HAP-1 (cell line): ENCODE measurements at regions not wholly inside any gene's neighbourhood (a gene's known extent, or its start where the extent isn't known, plus 50 kb on each side); places are given as distances from the start of the nearest gene placed in this dataset.

Experiments
- DNase-seq, 2 experiments: peaks; one replicate each; pipeline ENCODE4 v3.0.0-alpha.2; 2016 to 2020; ENCODE audit warnings: low spot score in 2 of 2
- H3K27me3 ChIP-seq: fragments of 250-450 bp; sonication (Bioruptor Pico); 2 replicates; pipeline ENCODE4 v1.5.1; 2020; ENCODE audit warnings: low read depth, mild to moderate bottlenecking, moderate library complexity
- H3K36me3 ChIP-seq: fragments of 250-450 bp; sonication (Bioruptor Pico); replicated peaks from 2 replicates; pipeline ENCODE4 v1.5.1; 2020; ENCODE audit warnings: mild to moderate bottlenecking
- H3K4me1 ChIP-seq: fragments of 250-450 bp; sonication (Bioruptor Pico); 2 replicates; pipeline ENCODE4 v1.5.1; 2020; ENCODE audit warnings: mild to moderate bottlenecking
- H3K4me3 ChIP-seq: fragments of 250-450 bp; sonication (Bioruptor Pico); 2 replicates; pipeline ENCODE4 v1.5.1; 2020; ENCODE audit warnings: mild to moderate bottlenecking, moderate library complexity
- H3K9me3 ChIP-seq: fragments of 250-450 bp; sonication (Bioruptor Pico); 2 replicates; pipeline ENCODE4 v1.5.1; 2020; ENCODE audit warnings: mild to moderate bottlenecking, moderate library complexity
- in situ Hi-C: fragments of 300-500 bp; cut with MboI; formaldehyde crosslinking; loops from 3 replicates; pipeline ENCODE4 v1.14.3; 2020; ENCODE audit warnings: low sequenced_read_pairs, inconsistent platforms, mixed read lengths

DNA sequence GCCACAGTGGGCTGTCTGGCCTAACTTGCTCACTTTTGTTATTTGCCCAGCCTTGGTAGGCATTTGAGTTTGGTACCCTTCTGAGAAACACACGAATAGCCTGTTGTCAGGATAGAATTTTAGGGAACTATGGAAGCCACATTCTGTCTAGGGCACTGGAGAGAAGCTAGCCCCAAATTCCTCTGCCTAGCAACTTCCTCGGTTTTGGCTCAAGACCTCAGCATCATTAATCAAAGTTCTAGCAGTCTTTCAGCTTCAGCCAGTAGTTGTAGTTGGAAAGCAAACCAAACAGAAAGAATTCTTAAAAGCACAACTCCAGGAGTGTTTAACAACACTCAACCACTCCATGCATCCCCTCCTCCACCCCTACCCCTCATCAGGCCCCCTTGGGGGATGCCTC lies 572.1 kb upstream of the PSMD7 start:
- in situ Hi-C loops, result no loop called here
- Histone ChIP-seq H3K27me3 (no peaks in the 10 kb centered on the region), H3K4me1 (no peaks in the 10 kb centered on the region), H3K36me3 (no peaks in the 10 kb centered on the region), H3K4me3 (no peak overlapping the region), H3K9me3 (no peaks in the 10 kb centered on the region)
- DNase-seq, result no peak

DNA sequence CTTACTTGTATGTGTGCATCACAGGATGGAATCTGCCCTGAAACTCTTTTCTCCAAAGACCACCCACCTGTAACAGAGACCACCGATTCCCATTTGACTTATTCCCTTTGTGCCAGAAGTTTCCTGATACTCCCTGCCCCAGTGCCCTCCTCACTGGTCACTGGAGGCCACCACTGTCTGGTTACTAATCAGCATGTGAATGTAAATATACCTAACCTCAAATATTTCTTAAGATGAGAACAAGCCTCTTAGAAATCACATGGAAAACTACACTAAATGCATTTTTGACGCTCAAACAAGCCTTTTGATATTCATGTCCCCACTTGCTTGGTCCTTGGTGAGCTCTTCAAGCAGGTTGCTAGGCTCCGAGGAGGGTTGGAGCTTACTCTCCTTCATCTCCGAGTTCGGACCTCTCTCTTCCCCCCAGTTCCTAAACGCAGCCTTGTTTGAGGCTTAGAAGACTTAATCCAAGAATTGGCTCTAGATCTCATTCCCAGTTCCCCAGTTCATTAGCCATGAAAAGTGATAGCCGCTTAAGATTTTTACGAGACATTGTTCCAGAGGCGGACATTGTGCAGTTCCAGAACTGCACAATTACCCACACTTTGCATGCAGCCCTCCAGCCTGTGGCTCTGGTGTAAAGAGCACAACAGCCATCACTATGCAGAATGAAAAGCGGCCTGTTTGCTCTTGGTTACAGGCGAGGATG lies 579.2 kb upstream of the PSMD7 start:
- Histone ChIP-seq H3K4me3 (no peak overlapping the region), H3K9me3 (no peaks in the 10 kb centered on the region), H3K36me3 (no peaks in the 10 kb centered on the region), H3K27me3 (no peaks in the 10 kb centered on the region; the same call in 1 of the 2 replicates), H3K4me1 (peaks cover 8% of the 10 kb centered on the region; the same call in 1 of the 2 replicates)
- peak; percentile 39 to 59 for DNase-seq
- in situ Hi-C loops, result no loop called here

DNA sequence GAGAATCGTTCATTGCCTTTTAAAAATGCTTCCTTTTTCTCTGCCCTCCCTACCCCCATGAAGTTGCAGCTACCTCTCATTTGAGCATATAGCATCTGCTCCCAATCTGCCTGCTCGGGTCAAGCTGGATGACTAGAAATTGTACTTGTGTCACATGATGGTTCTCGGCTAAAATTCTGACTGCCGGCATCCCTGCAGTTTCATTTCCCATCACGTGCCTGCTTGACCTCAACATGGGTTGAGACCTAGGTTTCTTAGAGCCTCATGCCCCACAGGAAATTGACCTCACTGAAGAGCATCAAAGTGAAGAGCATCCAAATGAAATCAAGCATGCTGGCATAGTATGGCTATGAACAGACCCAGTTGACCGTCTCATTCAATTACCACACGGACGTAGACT lies 581.6 kb upstream of the PSMD7 start:
- no peaks in the 10 kb centered on the region for H3K9me3 ChIP-seq
- H3K36me3 ChIP-seq, result no peaks in the 10 kb centered on the region
- no peak for DNase-seq
- in situ Hi-C loops, result no loop called here
- no peak overlapping the region for H3K4me3 ChIP-seq
- no peaks in the 10 kb centered on the region; the same call in 1 of the 2 replicates for H3K27me3 ChIP-seq
- peaks cover 8% of the 10 kb centered on the region; the same call in 1 of the 2 replicates for H3K4me1 ChIP-seq

DNA sequence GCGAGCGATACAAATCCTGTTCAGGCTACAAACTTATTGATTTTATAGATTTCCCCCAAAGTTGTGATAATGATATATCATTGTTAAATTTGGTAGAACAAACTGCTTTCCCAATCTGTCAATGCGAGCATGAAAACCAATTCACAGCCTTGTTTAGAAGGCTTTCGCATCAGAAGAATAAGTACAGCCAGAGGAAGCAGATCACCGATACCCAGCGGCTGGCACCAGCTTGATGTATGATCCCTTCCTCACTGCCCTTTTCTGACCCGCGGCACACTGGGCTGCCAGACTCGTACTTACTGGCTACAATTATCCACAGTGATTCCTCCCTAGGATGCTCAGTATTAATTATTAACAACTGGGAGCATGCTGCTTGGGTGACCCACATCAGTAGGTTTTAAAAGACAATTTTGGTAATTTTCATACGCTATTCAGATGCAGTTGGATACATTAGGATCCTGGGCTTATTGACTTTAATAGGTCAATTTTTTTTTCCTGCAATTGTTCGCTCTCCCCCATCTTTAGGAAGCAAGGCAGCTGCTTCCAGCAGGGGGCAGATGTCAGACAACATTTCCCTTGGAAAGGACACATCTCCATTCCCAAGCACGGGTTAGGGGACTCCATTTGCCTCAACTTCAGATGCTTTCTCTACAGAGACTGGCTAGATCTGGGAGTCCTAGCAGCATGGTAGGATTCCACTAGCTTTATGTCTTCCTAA lies 582.7 kb upstream of the PSMD7 start:
- Histone ChIP-seq H3K36me3 (no peaks in the 10 kb centered on the region), H3K27me3 (no peaks in the 10 kb centered on the region; the same call in 1 of the 2 replicates), H3K4me3 (no peak overlapping the region), H3K9me3 (no peaks in the 10 kb centered on the region), H3K4me1 (peaks cover 8% of the 10 kb centered on the region; the same call in 1 of the 2 replicates)
- in situ Hi-C loops, result no loop called here
- peak; percentile 20 to 79 for DNase-seq

DNA sequence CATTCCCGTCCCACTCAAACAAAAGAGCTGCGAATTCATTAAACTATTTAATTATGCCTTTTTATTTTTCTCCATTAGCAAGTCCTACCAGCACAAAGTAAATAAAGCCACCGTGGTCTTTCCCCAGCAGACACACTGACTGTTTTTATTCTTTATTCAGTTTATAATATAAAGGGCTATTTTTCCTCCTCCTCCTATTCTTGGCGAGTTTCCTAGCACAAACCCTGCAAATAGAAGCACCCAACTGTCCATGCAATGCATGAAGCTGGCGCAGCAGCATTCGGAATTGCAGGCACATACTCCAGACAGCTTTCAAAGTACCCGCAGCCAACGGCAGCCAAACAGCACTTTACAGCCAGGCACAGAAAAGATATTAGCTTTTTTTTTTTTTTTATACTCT lies 583.4 kb upstream of the PSMD7 start:
- no peak overlapping the region for H3K4me3 ChIP-seq
- no peak for DNase-seq
- H3K36me3 ChIP-seq, result no peaks in the 10 kb centered on the region
- peaks cover 8% of the 10 kb centered on the region; the same call in 1 of the 2 replicates for H3K4me1 ChIP-seq
- H3K9me3 ChIP-seq, result no peaks in the 10 kb centered on the region
- H3K27me3 ChIP-seq, result no peaks in the 10 kb centered on the region; the same call in 1 of the 2 replicates
- in situ Hi-C loops, result no loop called here

DNA sequence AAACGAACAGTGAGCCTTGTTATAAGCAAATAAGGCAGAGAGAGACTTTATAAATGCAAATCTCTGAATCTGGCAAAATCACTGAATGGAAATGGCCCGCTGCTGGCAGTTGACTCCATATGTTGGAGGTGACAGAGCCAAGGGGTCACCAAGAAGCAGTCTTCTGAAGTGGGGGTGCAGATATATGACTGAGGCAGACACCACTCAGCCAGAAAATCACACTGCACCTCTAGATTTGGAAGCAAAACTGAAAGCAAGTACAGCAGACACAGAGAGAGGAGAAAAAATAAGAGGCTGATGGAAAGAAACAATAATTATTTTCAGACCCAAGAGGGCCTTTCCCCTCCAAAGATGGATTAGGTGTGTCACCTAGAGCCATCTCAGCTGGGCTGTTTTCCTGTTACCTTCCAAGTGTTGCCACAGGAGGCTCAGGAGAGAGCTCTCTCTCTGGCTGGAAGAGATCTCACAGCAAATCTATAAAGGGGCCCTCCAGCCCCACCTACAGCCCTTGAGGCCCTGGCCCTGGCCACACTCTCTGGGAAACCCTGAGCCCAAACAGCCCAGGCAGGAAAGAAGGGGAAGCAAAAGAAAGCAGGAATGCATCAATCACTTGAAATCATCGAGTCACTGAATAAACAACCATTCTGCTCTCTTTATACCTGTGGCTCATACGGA lies 585.1 kb upstream of the PSMD7 start:
- H3K9me3 ChIP-seq, result no peaks in the 10 kb centered on the region
- H3K36me3 ChIP-seq, result no peaks in the 10 kb centered on the region
- H3K27me3 ChIP-seq, result no peaks in the 10 kb centered on the region; the same call in 1 of the 2 replicates
- DNase-seq, result no peak
- no peak overlapping the region for H3K4me3 ChIP-seq
- H3K4me1 ChIP-seq, result no peaks in the 10 kb centered on the region
- in situ Hi-C loops, result no loop called here

DNA sequence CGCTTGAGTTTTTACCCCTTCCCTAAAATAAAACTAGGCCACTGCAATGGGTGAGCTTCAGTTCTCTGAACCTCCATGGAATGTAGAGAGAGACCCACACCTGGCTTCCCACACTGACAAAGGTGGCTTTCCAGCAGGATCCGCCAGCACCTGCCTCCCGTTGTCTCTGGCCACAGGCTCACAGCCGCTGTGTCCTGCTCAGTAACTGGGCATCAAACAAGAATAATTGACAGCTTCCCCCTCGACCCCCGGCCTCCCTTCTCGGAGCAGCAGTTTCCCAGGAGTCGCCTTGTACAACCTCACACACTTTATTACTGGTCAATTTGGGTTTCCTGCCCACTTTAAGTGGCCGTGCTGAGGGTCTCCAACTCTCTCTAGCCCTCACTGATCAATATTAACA lies 586.1 kb upstream of the PSMD7 start:
- H3K27me3 ChIP-seq, result no peaks in the 10 kb centered on the region
- DNase-seq, result no peak
- in situ Hi-C loops, result no loop called here

DNA sequence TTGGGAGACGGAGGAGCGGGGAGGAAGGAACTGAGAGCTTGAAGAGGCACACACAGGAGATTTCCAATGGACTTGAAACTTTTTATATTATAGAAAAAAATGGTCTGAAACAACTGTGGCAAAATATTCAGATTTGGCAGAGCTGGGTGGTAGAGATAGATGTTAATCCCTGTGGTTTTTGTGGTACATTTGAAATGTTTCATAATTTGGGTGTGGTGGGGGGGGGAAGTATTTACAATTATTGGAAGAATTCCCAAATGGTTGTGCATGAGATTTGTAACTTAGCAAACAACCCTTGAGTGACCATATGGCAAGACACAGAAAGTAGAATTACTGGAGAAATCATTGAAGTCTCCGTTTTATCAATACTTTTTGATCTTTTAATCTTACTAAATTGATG lies 588.8 kb upstream of the PSMD7 start:
- no peaks in the 10 kb centered on the region for H3K4me1 ChIP-seq
- H3K9me3 ChIP-seq, result no peaks in the 10 kb centered on the region
- DNase-seq, result no peak
- in situ Hi-C loops, result no loop called here
- H3K4me3 ChIP-seq, result no peak overlapping the region
- H3K36me3 ChIP-seq, result no peaks in the 10 kb centered on the region
- H3K27me3 ChIP-seq, result no peaks in the 10 kb centered on the region

More for the DNA sequence above, 586.1 kb upstream of the PSMD7 start:
- no peaks in the 10 kb centered on the region for H3K9me3 ChIP-seq
- no peak overlapping the region for H3K4me3 ChIP-seq
- no peaks in the 10 kb centered on the region for H3K36me3 ChIP-seq
- no peaks in the 10 kb centered on the region for H3K4me1 ChIP-seq

DNA sequence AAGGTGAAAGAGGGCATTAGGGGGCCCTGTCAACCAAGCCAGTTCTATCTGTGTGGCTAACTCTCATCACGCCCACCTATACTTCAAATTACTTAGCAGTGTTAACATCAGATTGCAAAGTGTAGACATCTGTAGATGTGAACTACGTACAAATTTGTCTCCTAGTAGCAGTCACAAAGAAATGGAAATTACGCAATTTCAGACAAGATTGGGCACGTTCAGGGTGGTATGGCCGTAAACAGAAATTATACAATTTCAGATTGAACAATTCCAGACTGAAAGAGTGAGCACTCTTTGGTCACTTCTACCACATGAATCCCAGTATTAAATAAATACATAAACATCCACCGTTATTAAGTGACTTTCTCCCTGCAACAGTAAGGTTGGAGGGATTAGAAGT lies 592.7 kb upstream of the PSMD7 start:
- H3K4me3 ChIP-seq, result no peak overlapping the region
- in situ Hi-C loops, result no loop called here
- DNase-seq, result no peak
- H3K36me3 ChIP-seq, result no peaks in the 10 kb centered on the region
- H3K9me3 ChIP-seq, result no peaks in the 10 kb centered on the region
- no peaks in the 10 kb centered on the region for H3K4me1 ChIP-seq
- no peaks in the 10 kb centered on the region for H3K27me3 ChIP-seq

DNA sequence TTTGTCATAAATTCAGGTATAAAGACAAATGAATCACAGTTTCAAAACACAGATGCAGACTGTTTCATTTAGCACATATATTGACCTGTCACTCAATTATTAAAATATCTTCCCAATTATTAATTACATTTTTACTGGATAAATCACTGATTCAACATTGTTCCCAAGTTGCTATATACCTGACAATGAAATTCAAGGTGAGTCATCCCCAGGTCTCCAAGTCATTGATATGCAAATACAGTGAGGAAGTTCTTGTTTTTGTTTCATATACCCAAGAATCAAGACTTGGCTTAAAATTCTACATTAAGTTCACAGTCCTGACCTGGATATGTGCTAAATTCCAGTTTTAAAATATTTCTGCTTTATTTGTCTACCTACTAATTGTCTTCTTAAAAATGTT lies 599.3 kb upstream of the PSMD7 start:
- in situ Hi-C loops, result no loop called here
- H3K4me1 ChIP-seq, result no peaks in the 10 kb centered on the region
- no peak for DNase-seq

DNA sequence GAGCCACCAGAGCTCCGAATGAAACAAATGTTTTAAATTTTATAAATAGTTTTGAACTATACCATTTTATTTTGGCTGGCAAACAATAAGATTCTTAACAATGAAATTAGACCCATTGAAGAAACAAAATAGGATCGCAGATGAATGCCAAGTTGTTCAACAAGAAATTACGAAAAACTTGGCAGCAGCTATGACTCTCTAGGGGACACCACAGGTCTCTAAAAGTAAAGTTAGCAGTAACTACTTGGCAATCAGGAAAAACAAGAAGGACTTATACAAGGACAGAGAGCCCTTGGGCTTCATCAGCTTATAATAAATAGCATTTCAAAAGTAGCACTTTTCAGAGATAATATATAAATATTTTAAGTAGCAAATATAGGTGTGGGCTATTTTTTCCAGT lies 603.8 kb upstream of the PSMD7 start:
- Histone ChIP-seq H3K36me3 (no peaks in the 10 kb centered on the region), H3K27me3 (no peaks in the 10 kb centered on the region), H3K4me3 (no peak overlapping the region), H3K4me1 (no peaks in the 10 kb centered on the region), H3K9me3 (no peaks in the 10 kb centered on the region)
- DNase-seq, result no peak
- in situ Hi-C loops, result no loop called here

More for the DNA sequence above, 599.3 kb upstream of the PSMD7 start:
- H3K4me3 ChIP-seq, result no peak overlapping the region
- H3K36me3 ChIP-seq, result no peaks in the 10 kb centered on the region
- H3K9me3 ChIP-seq, result no peaks in the 10 kb centered on the region
- no peaks in the 10 kb centered on the region for H3K27me3 ChIP-seq

DNA sequence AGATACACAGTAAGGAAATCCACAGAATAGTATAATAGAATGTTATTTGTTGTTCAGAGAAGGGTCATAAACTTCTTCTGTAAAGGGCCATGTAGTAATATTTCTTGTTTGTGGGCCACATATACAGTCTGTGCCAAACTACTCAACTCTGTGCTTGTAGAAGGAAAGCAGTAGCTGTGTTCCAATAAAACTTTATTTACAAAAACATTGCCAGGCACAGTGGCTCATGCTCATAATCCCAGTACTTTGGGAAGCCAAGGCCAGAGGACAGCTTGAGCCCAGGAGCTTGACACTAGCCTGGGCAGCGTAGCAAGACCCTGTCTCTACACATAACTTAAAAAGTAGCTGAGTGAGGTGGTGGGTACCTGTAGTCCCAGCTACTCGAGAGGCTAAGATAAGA lies 612.8 kb upstream of the PSMD7 start:
- H3K27me3 ChIP-seq, result no peaks in the 10 kb centered on the region
- no peak overlapping the region for H3K4me3 ChIP-seq
- H3K4me1 ChIP-seq, result no peaks in the 10 kb centered on the region
- DNase-seq, result no peak
- no peaks in the 10 kb centered on the region for H3K36me3 ChIP-seq
- in situ Hi-C loops, result no loop called here
- H3K9me3 ChIP-seq, result no peaks in the 10 kb centered on the region

DNA sequence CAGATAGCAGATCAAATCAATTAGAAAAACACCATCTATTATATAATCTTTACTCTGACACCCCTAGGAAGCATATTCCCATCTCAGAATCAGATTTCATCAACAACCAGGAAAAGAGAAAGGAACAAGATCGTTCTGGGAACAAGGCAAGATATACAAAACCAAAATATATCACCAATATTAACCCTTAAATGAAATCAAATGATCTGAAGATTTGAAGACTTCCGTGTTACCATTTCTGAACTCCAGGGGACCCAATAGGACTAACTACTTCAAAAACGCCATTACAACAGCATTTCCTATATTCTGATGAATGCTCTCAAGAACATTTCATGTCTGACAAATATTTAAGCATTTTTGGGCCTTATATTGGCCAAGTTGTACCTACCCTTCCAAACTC lies 624.2 kb upstream of the ZFHX3 start:
- H3K9me3 ChIP-seq, result no peaks in the 10 kb centered on the region; the same call in 1 of the 2 replicates
- DNase-seq, result no peak
- no peaks in the 10 kb centered on the region for H3K27me3 ChIP-seq
- H3K4me3 ChIP-seq, result no peak overlapping the region
- H3K4me1 ChIP-seq, result no peaks in the 10 kb centered on the region
- no peaks in the 10 kb centered on the region for H3K36me3 ChIP-seq
- in situ Hi-C loops, result no loop called here
